ENCODE measurements at regions not wholly inside any gene's neighbourhood (a gene's known extent, or its start where the extent isn't known, plus 50 kb on each side); places are given as distances from the start of the nearest gene placed in this dataset.

- no peaks in the 10 kb centered on the region for H4K20me1 ChIP-seq (ENCODE audit: insufficient read depth, low read length)
- ATAC-seq (ENCODE audit: insufficient read depth, low read depth) (no peak), DNase-seq (no peak)
- H3K79me2 ChIP-seq (ENCODE audit: insufficient read depth, low read length) = no peaks in the 10 kb centered on the region
- H3K9ac ChIP-seq (ENCODE audit: low read depth, low read length) = no peak overlapping the region
- no peak overlapping the region for H2AFZ ChIP-seq (ENCODE audit: low read depth, low read length)
- H3K9me3 ChIP-seq (ENCODE audit: insufficient read depth, low read length, severe bottlenecking) = no peaks in the 10 kb centered on the region
- no peak overlapping the region for H3K4me3 ChIP-seq (ENCODE audit: low read depth in 1 of 2, low read length in 2 of 2)
- TF ChIP-seq EZH2 (IDR thresholded peaks at IDR 0.05; ENCODE audit: borderline replicate concordance, low read depth, low read length, severe bottlenecking) = no peak
- no peak for TF ChIP-seq CTCF (IDR thresholded peaks at IDR 0.05; ENCODE audit: borderline replicate concordance, extremely low read depth, low read length, poor library complexity, severe bottlenecking)
- no peaks in the 10 kb centered on the region for H3K4me1 ChIP-seq (ENCODE audit: insufficient read depth, low read length)
- no peak overlapping the region for H3K4me2 ChIP-seq (ENCODE audit: insufficient read depth, low read length)
- no peak overlapping the region for H3K27ac ChIP-seq (ENCODE audit: low read length)
- no peaks in the 10 kb centered on the region for H3K27me3 ChIP-seq (ENCODE audit: insufficient read depth, low read length, poor library complexity)
- H3K36me3 ChIP-seq (ENCODE audit: insufficient read depth, low read length) = no peaks in the 10 kb centered on the region
Measured at GRCh38 chr6:77131426-77131825, 331.9 kb downstream of the HTR1B start.

GRCh38 chr6:77124604-77125003 is 338.7 kb downstream of the HTR1B start:
- Histone ChIP-seq H4K20me1 (ENCODE audit: insufficient read depth, low read length) (no peaks in the 10 kb centered on the region), H3K9me3 (ENCODE audit: insufficient read depth, low read length, severe bottlenecking) (no peaks in the 10 kb centered on the region), H3K27me3 (ENCODE audit: insufficient read depth, low read length, poor library complexity) (no peaks in the 10 kb centered on the region), H2AFZ (ENCODE audit: low read depth, low read length) (no peak overlapping the region), H3K4me1 (ENCODE audit: insufficient read depth, low read length) (no peaks in the 10 kb centered on the region), H3K4me3 (ENCODE audit: low read depth in 1 of 2, low read length in 2 of 2) (no peak overlapping the region), H3K27ac (ENCODE audit: low read length) (no peak overlapping the region), H3K79me2 (ENCODE audit: insufficient read depth, low read length) (no peaks in the 10 kb centered on the region), H3K36me3 (ENCODE audit: insufficient read depth, low read length) (no peaks in the 10 kb centered on the region), H3K4me2 (ENCODE audit: insufficient read depth, low read length) (no peak overlapping the region), H3K9ac (ENCODE audit: low read depth, low read length) (no peak overlapping the region)
- no peak for TF ChIP-seq CTCF (IDR thresholded peaks at IDR 0.05; ENCODE audit: borderline replicate concordance, extremely low read depth, low read length, poor library complexity, severe bottlenecking)
- TF ChIP-seq EZH2 (IDR thresholded peaks at IDR 0.05; ENCODE audit: borderline replicate concordance, low read depth, low read length, severe bottlenecking) = no peak
- ATAC-seq (ENCODE audit: insufficient read depth, low read depth) (no peak), DNase-seq (no peak)

GRCh38 chr6:77123527-77123926 is 339.8 kb downstream of the HTR1B start:
- H3K4me1 ChIP-seq (ENCODE audit: insufficient read depth, low read length) = no peaks in the 10 kb centered on the region
- no peak for TF ChIP-seq CTCF (IDR thresholded peaks at IDR 0.05; ENCODE audit: borderline replicate concordance, extremely low read depth, low read length, poor library complexity, severe bottlenecking)
- TF ChIP-seq EZH2 (IDR thresholded peaks at IDR 0.05; ENCODE audit: borderline replicate concordance, low read depth, low read length, severe bottlenecking) = no peak
- no peaks in the 10 kb centered on the region for H3K36me3 ChIP-seq (ENCODE audit: insufficient read depth, low read length)
- H3K4me3 ChIP-seq (ENCODE audit: low read depth in 1 of 2, low read length in 2 of 2) = no peak overlapping the region
- no peak overlapping the region for H3K9ac ChIP-seq (ENCODE audit: low read depth, low read length)
- no peaks in the 10 kb centered on the region for H3K9me3 ChIP-seq (ENCODE audit: insufficient read depth, low read length, severe bottlenecking)
- no peaks in the 10 kb centered on the region for H3K27me3 ChIP-seq (ENCODE audit: insufficient read depth, low read length, poor library complexity)
- ATAC-seq (ENCODE audit: insufficient read depth, low read depth) (no peak), DNase-seq (no peak)
- no peak overlapping the region for H2AFZ ChIP-seq (ENCODE audit: low read depth, low read length)
- H3K79me2 ChIP-seq (ENCODE audit: insufficient read depth, low read length) = no peaks in the 10 kb centered on the region
- no peaks in the 10 kb centered on the region for H4K20me1 ChIP-seq (ENCODE audit: insufficient read depth, low read length)
- no peak overlapping the region for H3K4me2 ChIP-seq (ENCODE audit: insufficient read depth, low read length)
- H3K27ac ChIP-seq (ENCODE audit: low read length) = no peak overlapping the region

- Histone ChIP-seq H4K20me1 (ENCODE audit: insufficient read depth, low read length) (no peaks in the 10 kb centered on the region), H3K79me2 (ENCODE audit: insufficient read depth, low read length) (no peaks in the 10 kb centered on the region), H3K9ac (ENCODE audit: low read depth, low read length) (no peak overlapping the region), H3K4me1 (ENCODE audit: insufficient read depth, low read length) (no peaks in the 10 kb centered on the region), H3K27me3 (ENCODE audit: insufficient read depth, low read length, poor library complexity) (no peaks in the 10 kb centered on the region), H2AFZ (ENCODE audit: low read depth, low read length) (no peak overlapping the region), H3K4me3 (ENCODE audit: low read depth in 1 of 2, low read length in 2 of 2) (no peak overlapping the region), H3K36me3 (ENCODE audit: insufficient read depth, low read length) (no peaks in the 10 kb centered on the region), H3K27ac (ENCODE audit: low read length) (no peak overlapping the region), H3K9me3 (ENCODE audit: insufficient read depth, low read length, severe bottlenecking) (no peaks in the 10 kb centered on the region), H3K4me2 (ENCODE audit: insufficient read depth, low read length) (no peak overlapping the region)
- no peak for ATAC-seq (ENCODE audit: insufficient read depth, low read depth)
- no peak for DNase-seq
- no peak for TF ChIP-seq EZH2 (IDR thresholded peaks at IDR 0.05; ENCODE audit: borderline replicate concordance, low read depth, low read length, severe bottlenecking)
- no peak for TF ChIP-seq CTCF (IDR thresholded peaks at IDR 0.05; ENCODE audit: borderline replicate concordance, extremely low read depth, low read length, poor library complexity, severe bottlenecking)
Measured at GRCh38 chr6:77106992-77107391, 356.3 kb downstream of the HTR1B start.

Data from DND-41 (cell line).